ENCODE measurements at regions not wholly inside any gene's neighbourhood (a gene's known extent, or its start where the extent isn't known, plus 50 kb on each side); places are given as distances from the start of the nearest gene placed in this dataset.

DNA sequence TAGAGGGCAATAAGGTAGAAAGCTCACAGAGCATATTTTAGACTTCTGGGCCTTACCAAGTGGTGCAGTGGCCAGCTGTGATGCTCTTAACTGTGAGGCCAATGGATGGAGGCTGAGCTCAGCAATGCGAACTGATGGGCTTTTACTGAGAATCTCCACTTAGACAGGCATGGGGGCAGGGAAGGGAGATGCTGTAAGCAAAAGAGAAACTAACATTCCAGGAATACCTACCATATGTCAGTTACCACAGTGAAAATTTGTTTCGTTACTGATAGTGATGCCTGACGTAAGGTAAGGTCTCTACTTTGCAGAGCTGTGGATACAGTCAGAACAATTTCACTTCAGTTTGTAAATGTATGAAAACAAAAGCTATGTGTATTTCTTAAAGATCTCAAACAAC, 250.6 kb upstream of the ZFHX3 start:
- no peak for DNase-seq (ENCODE audit: extremely low read depth in 1 of 2, low read depth in 1 of 2)

DNA sequence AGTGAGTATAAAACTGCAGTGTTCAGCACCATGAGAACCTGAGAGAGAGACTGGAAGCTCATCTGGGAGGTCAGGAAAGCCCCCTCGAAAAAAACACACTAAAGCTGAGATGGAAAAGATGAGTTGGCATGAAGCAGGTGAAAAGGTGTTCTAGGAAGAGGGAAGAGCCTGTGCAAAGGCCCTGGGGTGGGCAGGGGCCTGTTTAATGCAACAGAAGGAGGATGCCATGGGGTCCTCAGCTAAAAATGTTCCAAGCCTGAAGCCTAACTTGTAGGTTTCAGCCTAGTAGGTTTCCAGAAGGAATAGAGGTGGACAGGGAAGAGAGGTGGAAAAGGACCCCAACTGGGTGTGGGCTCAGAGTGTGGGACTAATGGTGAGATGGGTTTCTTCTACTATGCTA, 242.3 kb upstream of the ZFHX3 start:
- no peak for DNase-seq (ENCODE audit: extremely low read depth in 1 of 2, low read depth in 1 of 2)

DNA sequence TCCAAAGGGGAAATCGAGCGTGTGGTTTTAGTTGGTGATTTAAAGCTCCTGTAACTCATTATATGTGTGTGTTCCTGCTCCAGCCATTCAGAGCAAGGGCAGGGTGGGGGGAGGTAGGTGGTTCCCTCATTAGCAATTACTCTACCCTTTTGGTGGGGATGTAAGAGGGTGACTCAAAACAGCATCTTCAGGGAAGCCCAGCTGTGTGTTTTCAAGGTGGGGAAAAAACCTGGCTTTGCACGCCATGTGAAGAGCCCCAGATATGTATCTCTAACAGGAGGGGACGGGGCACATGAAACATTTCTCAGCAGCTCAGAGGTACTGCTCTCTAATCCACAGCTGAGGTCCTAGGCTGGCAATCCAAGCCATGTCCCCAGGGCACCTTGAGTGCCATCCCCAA, 241.3 kb upstream of the ZFHX3 start:
- DNase-seq (ENCODE audit: extremely low read depth in 1 of 2, low read depth in 1 of 2), result no peak

DNA sequence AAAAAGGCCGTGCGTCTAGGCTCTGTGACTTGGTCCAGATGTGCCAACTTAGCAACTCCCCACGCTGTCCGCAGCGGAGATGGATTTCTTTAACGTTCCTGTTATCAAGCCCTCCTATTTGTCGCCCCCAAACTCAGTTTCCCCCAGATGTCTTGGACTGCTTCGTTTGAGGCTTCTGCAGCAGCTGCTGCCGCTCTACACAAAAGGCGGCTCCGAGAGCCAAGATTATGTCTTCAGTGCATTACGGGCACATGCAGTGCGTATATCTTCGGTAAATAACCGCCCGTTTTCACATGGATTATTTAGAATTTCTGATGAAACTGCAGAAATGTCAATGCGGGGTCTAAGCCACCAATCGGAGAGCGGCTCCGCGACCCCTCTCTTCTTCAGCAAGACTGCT, 240.6 kb upstream of the ZFHX3 start:
- no peak for DNase-seq (ENCODE audit: extremely low read depth in 1 of 2, low read depth in 1 of 2)

DNA sequence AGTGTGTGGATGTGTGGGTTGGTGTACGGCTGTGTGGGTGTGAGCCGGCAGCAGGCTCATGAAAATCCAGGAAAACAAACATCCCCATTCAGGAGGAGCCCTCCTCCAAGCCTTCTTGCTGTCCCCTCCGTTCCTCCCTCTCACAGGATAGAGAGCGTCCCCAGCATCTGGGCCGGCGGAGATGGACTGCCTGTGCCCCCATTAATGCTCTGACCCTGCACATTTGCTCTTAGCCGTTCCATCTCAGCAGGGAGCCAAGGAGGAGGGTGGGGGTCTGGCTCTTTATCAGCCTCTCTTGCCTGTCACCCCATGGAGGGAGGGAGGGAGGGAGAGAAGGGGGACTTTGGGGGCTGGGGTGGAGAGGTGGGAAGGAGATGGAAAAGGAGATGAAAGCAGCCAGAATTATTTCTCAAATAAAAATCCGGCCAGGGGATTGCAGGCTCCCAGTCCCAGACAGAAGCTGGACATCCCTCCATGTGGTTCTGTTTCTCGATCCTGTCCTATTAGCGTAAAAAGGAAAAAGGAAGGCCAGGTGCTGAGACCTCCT, 240.0 kb upstream of the ZFHX3 start:
- no peak for DNase-seq (ENCODE audit: extremely low read depth in 1 of 2, low read depth in 1 of 2)

DNA sequence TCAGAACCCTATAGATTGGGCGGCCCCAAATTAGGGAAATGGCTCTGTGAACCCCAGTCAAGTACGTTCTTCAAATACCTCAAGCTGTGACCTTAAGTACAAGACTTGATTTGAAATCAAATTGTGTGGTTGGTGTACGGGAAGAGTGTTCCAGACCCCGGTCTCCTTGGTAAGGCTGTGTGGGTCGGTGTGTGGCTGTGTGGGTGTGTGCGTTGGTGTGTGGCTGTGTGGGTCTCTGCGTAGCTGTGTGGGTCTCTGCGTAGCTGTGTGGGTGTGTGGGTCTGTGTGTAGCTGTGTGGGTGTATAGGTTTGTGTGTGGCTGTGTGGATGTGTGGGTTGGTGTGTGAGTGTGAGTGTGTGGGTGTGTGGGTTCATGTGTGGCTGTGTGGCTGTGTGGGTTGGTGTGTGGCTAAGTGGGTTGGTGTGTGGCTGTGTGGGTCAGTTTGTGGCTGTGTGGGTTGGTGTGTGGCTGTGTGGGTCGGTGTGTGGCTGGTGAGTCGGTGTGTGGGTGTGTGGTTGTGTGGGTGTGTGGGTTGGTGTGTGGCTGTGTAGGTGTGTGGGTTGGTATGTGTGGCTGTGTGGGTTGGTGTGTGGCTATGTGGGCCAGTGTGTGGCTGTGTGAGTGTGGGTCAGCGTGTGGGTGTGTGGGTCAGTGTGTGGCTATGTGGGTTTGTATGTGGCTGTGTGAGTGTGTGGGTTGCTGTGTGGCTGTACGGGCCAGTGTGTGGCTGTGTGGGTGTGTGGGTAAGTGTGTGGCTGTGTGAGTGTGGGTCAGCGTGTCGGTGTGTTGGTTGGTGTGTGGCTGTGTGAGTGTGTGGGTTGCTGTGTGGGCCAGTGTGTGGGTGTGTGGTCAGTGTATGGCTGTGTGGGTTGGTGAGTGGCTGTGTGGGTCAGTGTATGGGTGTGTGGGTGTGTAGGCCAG, 238.7 kb upstream of the ZFHX3 start:
- DNase-seq (ENCODE audit: extremely low read depth in 1 of 2, low read depth in 1 of 2), result no peak

DNA sequence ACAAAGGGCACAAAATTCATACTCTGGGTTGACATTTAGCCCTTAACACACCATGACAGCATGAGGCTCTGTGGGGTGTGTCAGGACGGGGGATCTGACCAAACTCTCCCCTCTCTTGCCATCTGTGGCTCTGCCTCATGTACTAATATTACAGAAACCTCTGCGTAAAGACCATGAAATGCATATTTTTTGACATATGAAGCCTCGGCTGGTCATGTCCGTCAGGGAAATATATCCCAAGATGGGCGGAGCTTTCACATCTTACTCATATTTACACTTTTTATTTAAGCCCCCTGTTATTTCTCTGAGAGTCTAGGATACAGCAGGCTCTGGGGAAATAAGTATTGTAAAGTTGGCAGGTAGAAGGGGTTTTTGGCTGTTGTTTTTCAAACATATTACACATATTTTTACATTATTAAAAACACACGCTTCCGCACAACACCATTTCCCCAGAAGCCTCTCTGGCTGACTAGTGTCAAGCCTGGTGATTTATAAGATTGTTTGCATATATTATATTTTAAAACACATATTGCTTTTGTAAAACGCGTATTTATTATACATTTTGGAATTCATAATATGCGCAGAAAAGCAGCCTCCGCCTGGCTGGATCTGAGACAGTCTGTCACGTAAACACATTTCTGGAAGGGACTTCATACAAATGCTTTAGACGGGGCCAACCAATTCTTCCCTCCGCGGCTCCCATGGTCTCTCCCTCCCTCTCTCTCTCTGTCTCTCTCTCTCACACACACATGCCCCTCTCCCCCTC, 237.7 kb upstream of the ZFHX3 start:
- no peak for DNase-seq (ENCODE audit: extremely low read depth in 1 of 2, low read depth in 1 of 2)

DNA sequence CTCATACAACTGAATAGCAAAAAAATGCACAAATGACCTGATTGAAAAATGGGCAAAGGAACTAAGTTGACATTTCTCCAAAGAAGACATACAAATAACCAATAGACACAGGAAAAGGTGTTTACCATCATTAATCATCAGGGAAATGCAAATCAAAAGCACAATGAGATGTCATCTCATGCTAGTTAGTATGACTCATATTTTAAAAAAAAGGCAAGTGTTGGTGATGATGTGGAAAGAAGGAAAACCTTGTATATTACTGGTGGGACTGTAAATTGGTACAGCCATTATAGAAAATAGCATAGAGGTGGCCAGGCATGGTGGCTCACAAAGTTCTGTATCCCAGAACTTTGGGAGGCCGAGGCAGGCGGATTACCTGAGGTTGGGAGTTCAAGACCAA, 232.5 kb upstream of the ZFHX3 start:
- no peak for DNase-seq (ENCODE audit: extremely low read depth in 1 of 2, low read depth in 1 of 2)

DNA sequence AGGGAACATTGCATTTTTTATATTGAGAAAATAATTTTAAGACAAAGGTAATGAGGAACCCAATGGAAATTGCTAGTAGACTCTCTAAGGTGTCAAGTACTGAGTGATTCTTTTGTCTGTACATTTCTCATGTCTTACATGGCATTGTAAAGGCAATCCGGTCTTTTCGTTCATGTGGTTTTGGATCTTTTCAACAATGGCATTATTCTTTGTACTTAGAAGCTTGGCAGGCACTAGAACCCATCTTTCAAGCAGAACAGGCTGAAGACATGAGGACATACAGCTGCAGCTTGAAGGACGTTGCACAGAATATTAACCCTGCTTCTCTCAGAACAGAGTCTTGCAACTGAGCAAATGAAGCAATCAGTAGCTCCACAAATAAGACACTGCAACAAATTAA, 231.5 kb upstream of the ZFHX3 start:
- no peak for DNase-seq (ENCODE audit: extremely low read depth in 1 of 2, low read depth in 1 of 2)

DNA sequence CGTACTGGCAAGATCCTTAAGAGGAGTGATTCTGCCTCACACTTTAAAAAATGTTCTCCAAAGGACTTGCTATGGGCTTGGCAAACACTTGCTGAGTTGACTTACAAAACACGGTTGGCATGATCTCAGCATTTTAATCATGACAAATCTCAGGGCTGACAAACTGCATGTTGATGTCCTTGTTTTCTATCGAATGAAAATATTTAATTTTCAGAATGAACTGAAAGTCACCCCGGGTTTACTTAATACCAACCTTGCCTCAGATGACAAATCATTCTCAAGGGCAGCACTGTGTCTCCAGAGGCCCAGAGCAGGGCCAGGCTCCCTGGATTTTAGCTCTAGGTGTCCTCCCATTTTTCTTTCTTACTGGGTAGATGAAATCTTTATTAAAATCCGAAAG, 229.1 kb upstream of the ZFHX3 start:
- no peak for DNase-seq (ENCODE audit: extremely low read depth in 1 of 2, low read depth in 1 of 2)

DNA sequence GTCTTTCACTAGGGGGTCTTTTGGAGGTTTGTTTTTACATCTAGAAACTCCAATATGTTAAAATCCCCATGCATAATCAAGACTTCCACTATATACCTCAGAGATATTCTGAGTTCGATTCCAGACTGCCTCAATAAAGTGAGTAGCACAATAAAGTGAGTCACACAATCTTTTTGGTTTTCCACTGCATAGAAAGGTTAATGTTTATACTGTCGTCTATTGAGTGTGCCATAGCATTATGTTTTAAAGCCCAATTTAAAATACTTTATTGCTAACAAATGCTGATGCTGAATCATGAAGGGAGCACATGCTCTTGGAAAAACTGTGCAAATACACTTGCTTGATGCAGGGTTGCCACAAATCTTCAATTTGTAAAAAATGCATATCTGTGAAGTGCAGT, 227.5 kb upstream of the ZFHX3 start:
- DNase-seq (ENCODE audit: extremely low read depth in 1 of 2, low read depth in 1 of 2), result no peak

DNA sequence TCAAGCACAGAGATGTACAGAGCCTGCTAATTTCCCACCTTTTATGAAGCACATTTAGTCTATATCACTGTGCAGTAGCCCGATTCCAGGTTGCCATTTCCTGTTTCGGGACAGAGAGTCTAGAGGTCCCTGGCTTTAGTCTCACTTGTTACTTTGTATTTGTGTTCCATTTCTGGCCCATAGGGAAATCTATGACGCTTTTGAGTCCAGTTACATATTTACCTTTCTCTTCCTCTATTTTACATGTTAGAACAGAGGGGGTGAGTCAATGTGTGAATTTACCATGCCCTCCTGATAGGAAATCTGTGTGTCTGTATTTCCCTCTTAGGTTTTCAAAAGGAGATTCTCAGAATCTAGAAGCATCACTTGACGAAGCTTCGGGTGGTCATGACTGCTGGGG, 227.1 kb upstream of the ZFHX3 start:
- no peak for DNase-seq (ENCODE audit: extremely low read depth in 1 of 2, low read depth in 1 of 2)

DNA sequence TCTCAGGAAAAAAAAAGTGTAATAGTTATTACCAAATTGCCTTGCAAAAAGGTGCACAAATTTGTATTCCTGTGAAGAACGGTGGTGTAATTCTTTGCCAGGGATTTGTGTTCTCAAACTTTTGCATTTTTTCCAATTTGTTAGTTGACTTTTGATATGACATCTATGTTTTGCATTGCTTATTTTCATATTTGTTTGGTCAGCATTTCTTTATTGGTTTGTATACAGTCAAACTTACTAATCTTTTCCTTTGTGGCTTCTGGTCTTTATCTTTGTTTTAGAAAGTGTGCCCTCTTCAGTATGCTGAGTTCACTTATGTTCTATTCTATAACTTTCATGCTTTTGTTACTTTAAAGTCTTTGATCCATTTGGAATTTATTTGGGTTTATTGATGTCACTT, 226.2 kb upstream of the ZFHX3 start:
- DNase-seq (ENCODE audit: extremely low read depth in 1 of 2, low read depth in 1 of 2), result no peak

DNA sequence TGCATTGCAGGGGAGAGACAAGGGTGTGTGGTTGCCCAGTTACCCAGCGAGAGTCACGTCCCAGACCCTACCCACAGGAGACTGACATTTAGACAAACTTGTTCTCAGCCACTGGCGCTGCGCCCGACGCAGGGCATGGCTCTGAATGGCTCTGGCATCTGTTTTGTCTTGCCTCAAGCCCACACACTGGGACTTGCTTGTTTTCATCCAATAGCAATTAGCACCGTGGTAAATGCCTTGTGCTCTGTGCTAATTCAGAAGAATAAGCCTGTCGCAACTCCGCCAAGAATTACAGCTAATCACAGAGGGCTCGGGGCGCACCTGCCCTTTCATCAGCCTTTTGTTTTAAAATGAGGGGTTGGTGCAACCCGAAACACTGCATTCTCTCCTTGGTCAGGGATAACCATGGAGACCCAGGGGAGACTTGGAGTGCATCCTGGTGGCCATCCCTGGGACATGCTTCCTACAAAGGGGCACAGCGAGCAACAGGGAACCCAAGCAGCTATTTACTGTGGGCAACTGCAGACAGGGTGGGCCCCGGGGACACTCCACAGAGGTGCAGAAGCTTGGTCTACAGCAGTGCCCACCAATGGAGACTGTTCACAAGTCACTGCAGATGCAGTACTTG, 220.6 kb upstream of the ZFHX3 start:
- DNase-seq (ENCODE audit: extremely low read depth in 1 of 2, low read depth in 1 of 2), result no peak

DNA sequence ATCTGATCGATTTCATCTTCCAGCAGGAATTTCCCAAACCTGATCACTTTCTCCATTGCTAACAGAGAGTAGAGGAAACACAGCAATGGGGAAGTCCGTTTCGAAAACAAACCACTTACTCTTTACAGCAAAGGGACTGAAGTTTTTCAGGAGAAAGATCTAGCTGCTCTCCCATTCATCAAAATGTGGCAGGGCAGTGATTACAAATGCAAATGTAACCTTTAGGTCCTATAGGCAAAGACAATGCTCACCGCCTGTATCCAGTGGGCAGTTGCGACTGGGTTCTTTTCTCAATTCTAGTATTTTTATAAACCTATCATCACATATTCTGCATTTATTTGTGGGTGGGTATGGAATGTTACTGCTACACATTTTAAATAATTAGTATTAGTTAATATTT, 218.0 kb upstream of the ZFHX3 start:
- no peak for DNase-seq (ENCODE audit: extremely low read depth in 1 of 2, low read depth in 1 of 2)

DNA sequence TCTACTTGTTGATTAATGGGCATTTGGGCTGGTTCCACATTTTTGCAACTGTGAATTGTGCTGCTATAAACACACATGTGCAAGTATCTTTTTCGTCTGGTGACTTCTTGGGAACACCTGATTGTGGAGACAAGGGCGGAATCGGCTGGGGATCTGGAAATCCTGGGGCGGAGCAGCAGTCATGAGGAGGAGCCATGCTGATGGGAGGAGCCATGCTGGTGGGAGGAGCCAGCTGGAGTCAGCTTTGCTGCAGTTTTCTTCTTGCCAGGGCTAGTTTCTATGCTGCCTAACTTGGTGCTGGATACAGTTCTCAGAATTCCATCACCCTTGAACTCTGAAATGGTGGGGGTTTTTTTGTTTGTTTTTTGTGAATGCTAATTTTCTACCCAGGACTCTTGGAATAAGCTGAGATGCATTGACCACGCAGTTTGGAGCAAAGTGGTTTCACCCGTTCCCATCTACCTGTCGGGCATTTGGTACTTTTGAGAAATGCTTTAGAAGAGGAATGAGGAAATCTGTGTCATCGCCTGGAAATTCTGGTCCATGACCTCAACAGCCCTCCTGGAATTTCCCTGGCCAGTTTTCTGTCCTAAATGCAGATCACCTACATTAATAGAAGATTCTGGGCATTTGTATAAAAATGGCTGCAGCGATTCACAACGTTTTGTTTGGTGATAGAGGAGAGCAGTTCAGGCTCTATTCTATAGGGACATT, 217.4 kb upstream of the ZFHX3 start:
- DNase-seq (ENCODE audit: extremely low read depth in 1 of 2, low read depth in 1 of 2), result no peak

DNA sequence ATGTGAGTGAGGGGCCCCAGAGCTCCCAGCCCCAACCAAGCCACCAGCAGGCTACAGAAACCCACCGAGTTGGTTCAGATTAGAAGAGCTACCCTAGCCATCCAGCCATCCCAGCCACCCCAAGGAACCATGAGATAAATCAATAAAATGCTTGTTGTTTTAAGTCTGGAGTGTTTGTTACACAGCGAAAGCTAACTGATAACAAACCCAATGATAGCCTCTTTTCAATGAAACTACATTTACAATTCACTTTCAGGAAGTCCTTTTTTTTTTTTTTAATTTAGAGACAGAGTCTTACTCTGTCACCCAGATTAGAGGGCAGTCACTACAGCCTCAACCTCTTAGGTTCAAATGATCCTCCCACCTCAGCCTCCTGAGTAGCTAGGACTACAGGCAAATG, 215.0 kb upstream of the ZFHX3 start:
- DNase-seq (ENCODE audit: extremely low read depth in 1 of 2, low read depth in 1 of 2), result no peak

DNA sequence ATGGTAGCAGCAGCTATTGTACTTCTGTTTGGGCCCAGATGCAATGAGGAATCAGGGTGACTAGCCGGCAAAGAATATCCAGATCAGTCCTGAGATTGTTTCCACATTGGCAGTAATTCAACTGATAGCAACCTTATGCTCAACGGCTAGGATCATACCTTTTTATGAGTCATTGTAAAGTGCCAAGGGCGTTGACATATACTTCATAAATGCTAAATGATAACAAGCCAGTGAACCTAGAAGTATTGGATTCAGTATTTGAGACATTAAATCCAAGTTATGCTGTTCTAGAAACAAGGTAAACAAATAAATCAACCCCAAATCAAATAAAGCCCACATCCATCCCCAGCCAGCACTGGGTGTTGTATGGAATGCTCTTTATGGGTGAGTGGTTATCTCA, 207.1 kb upstream of the ZFHX3 start:
- DNase-seq (ENCODE audit: extremely low read depth in 1 of 2, low read depth in 1 of 2), result no peak

DNA sequence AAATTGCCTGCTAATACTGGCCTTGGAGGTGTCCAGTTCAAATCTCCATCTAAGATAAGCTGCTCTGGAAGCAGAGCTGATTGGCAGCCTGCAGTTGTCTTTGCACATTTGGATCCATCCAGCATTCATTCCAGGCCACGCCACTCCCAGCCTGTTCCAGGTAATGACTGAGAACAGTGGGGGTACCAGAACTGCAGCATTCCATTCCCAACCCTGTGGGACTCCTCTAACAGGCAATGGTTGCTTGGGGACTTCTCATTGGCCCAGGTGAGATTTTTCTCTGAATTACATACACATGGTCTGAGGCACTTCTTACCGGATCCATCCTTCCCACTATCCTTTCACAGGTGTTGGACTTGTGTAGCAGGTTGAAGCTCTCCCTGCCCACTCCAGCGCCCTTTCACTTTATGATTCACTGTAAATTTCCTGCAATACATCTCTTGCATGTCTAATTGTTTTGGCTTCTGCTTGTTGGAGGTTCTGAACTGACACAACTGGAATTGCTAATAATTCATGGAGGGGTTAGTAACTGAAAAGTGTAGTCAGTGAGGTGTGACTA, 206.1 kb upstream of the ZFHX3 start:
- no peak for DNase-seq (ENCODE audit: extremely low read depth in 1 of 2, low read depth in 1 of 2)

DNA sequence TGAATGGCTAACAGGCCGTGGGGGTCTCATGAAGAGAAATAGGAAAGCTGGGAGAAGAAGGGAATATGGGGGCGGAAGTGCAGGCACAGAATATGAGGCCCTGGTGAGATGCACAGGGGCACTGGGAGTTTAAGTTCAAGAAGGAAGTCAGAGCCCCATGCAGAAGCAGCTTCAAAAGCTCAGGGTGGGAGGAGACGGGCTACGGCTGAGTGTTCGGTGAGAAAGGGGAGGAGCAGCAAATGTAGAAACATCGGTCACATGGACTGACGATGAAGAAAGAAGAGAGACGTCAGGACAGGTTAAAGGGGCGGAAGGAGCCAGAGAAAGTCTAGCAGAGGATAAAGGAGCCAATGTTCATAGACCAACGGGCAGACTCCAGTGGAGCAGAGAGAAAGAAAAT, 204.5 kb upstream of the ZFHX3 start:
- DNase-seq (ENCODE audit: extremely low read depth in 1 of 2, low read depth in 1 of 2), result no peak

DNA sequence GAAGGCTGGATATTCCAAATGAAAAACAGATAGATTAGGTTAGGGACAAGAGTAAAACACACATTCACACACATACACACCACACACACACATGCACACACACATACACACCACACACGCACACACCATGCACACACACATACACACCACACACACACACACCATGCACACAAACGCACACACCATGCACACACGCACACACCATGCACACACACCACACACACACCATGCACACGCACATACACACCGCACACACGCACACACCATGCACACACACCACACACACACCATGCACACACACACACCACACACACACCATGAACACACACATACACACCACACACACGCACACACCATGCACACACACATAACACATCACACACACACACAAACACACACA, 203.7 kb upstream of the ZFHX3 start:
- DNase-seq (ENCODE audit: extremely low read depth in 1 of 2, low read depth in 1 of 2), result no peak
